HUES48 (cell line): ENCODE measurements at regions not wholly inside any gene's neighbourhood (a gene's known extent, or its start where the extent isn't known, plus 50 kb on each side); places are given as distances from the start of the nearest gene placed in this dataset.

Source experiments
- H3K27ac ChIP-seq: one replicate; pipeline ENCODE4 v1.7.0; 2013; ENCODE audit warnings: low read depth, low read length, inconsistent platforms
- H3K27me3 ChIP-seq: 2 replicates; pipeline ENCODE4 v1.6.1; 2013; ENCODE audit warnings: mild to moderate bottlenecking, low read length; ENCODE audit not compliant: control insufficient read depth, insufficient read depth
- H3K36me3 ChIP-seq: 2 replicates; pipeline ENCODE4 v1.6.1; 2013; ENCODE audit warnings: low read length; ENCODE audit not compliant: control insufficient read depth, insufficient read depth
- H3K4me1 ChIP-seq: 2 replicates; pipeline ENCODE4 v1.6.1; 2013; ENCODE audit warnings: mild to moderate bottlenecking, low read length; ENCODE audit not compliant: control insufficient read depth, insufficient read depth
- H3K4me3 ChIP-seq: 2 replicates; pipeline ENCODE4 v1.5.1; 2013; ENCODE audit warnings: mild to moderate bottlenecking, low read depth, low read length
- H3K9ac ChIP-seq: 2 replicates; pipeline ENCODE4 v1.6.1; 2013; ENCODE audit warnings: mild to moderate bottlenecking, low read depth, low read length, moderate library complexity
- H3K9me3 ChIP-seq: 2 replicates; pipeline ENCODE4 v1.6.1; 2013; ENCODE audit warnings: low read length; ENCODE audit not compliant: control insufficient read depth, insufficient read depth

DNA sequence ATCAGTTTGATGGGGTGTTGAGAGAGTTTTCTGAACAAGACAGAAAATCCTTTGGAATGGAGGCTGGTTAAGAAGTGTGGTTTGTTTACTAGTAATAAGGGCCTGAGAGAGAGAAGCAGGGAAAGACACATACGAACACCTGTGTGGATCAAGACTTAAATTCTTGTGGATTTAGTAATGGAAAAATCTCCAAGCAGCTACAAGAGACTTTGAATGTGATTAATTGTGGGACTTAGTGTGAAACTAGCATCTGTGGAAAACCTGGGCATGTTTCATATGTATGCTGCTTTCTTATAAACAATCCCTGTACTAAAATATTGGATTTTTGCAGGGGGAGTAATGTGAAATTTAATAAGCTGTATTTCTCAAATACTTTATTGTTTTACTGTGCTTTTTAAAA is 399.1 kb downstream of the SI start:
- no peaks in the 10 kb centered on the region for H3K4me1 ChIP-seq
- no peaks in the 10 kb centered on the region for H3K36me3 ChIP-seq
- H3K9me3 ChIP-seq: no peaks in the 10 kb centered on the region
- H3K27ac ChIP-seq: no peak overlapping the region
- no peak overlapping the region for H3K4me3 ChIP-seq
- H3K27me3 ChIP-seq: no peaks in the 10 kb centered on the region
- H3K9ac ChIP-seq: no peak overlapping the region

DNA sequence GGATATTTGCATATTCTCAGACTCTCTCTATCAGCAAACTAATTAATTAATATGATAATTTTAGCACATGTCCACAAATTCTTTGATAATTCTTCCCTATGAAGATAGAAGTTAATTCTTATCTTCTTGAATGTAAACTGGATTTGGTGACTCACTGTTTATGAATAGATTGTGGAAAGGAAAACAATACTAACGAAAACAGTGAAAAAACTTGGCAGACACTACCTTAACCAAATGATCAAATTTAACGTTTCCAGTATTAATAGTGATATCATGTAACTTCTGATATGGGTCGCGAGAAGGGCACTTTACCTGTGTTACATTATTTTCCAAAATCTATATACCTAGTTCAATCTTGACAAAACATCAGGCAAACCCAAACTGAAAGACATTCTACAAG is 401.0 kb downstream of the SI start:
- H3K36me3 ChIP-seq: no peaks in the 10 kb centered on the region
- no peaks in the 10 kb centered on the region for H3K9me3 ChIP-seq
- no peak overlapping the region for H3K4me3 ChIP-seq
- no peaks in the 10 kb centered on the region for H3K4me1 ChIP-seq
- no peak overlapping the region for H3K27ac ChIP-seq
- no peak overlapping the region for H3K9ac ChIP-seq
- H3K27me3 ChIP-seq: no peaks in the 10 kb centered on the region

DNA sequence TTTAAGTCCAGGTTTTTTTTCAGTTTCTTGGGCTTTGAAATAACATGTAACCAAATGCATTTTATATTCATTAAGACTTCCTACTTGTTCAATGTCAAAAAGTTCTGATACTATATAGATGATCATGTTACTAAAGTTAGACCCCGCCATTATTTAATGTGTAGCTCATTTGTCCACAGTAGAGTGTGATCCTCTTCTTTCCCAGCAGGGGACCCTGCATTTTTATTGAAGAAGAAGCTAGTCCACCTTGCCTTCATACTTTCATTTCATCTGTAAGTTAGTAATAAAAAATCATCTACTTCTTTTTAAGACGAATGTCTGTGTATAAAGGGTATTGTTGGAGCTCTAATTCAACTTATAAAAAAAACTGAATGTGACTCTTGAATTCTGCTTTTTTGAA is 404.6 kb downstream of the SI start:
- no peaks in the 10 kb centered on the region for H3K4me1 ChIP-seq
- H3K4me3 ChIP-seq: no peak overlapping the region
- H3K27me3 ChIP-seq: no peaks in the 10 kb centered on the region
- no peaks in the 10 kb centered on the region for H3K9me3 ChIP-seq
- no peaks in the 10 kb centered on the region for H3K36me3 ChIP-seq
- H3K27ac ChIP-seq: no peak overlapping the region
- no peak overlapping the region for H3K9ac ChIP-seq

DNA sequence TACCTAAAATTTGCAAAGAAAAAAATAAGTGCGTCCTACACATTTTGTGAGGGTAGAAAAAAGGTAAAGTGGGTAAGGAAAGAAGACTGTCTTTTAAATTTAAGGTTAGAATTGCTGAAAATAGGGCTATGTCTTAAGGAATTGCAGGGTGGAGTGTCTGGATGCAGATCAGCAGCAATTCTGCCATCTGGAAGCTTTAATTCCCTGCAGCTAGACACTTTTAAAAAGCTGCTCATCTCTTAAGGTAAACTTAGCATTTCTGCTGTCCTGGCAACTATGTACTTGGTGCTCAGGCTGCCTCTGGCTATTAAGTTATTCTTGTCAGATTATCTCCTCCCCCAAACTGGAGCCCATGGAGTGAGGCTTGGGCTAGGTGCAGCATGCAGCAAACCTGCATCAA is 420.2 kb downstream of the SI start:
- Histone ChIP-seq H3K36me3 (no peaks in the 10 kb centered on the region), H3K27me3 (no peaks in the 10 kb centered on the region), H3K9ac (no peak overlapping the region), H3K4me1 (no peaks in the 10 kb centered on the region), H3K27ac (no peak overlapping the region), H3K4me3 (no peak overlapping the region), H3K9me3 (no peaks in the 10 kb centered on the region)

DNA sequence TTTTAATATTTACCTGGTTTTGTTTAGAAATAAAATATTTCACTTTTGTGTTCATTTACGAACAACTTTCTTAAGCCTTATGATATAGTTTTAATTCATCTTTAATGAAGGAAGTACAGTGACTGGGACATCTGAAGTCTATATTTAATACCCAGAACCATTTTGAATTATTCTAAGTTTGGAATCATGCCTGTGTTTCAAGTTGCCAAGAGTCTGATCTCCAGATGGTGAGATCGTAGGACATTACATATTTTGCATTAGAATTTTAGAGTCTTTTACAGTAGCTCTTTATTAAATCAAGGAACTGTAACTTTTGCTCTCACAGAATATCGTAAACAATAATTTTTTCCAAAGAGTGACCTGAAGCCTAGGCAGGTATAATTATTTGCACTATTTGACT is 420.7 kb downstream of the SI start:
- H3K9me3 ChIP-seq: no peaks in the 10 kb centered on the region
- H3K27me3 ChIP-seq: no peaks in the 10 kb centered on the region
- no peaks in the 10 kb centered on the region for H3K4me1 ChIP-seq
- no peak overlapping the region for H3K27ac ChIP-seq
- H3K4me3 ChIP-seq: no peak overlapping the region
- no peaks in the 10 kb centered on the region for H3K36me3 ChIP-seq
- no peak overlapping the region for H3K9ac ChIP-seq

DNA sequence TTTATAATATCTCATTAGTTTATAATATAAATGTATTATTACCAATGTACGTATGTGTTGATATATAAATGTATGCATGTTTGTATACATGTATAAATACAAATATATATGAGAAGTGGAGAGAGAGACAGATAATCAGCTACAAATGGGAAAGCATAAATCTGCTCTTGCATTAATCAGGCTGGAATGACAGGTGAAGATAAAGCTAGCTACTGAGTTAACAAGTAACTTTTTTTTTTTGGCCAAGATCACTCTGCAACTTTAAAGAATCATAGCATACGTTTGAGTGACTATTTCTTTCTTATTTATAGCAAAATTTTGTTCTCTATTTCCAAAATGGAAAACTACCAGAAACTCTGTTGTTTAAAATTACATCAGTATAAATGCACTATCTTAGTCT is 422.8 kb downstream of the SI start:
- no peaks in the 10 kb centered on the region for H3K36me3 ChIP-seq
- H3K27ac ChIP-seq: no peak overlapping the region
- no peak overlapping the region for H3K9ac ChIP-seq
- no peaks in the 10 kb centered on the region for H3K9me3 ChIP-seq
- no peaks in the 10 kb centered on the region for H3K4me1 ChIP-seq
- H3K27me3 ChIP-seq: no peaks in the 10 kb centered on the region
- H3K4me3 ChIP-seq: no peak overlapping the region

DNA sequence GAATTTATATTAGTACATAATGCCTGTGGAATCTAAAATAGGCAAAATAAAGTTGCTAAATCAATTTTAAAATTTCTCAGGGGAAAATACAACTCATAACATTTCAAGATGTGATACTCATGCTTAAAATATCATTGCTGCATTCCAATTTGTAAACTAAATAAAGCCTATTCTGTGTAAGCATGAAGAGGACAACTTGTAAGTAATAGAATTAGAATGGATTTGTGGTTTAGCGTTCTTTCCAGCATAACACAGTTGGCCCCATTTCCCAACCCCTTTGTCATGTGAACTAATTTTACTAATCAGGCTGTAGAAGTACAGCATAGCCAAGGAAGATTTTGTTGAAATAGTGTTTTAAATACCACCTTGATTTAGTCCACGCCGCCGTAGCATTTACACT is 437.2 kb downstream of the SI start:
- Histone ChIP-seq H3K27ac (no peak overlapping the region), H3K27me3 (no peaks in the 10 kb centered on the region)

DNA sequence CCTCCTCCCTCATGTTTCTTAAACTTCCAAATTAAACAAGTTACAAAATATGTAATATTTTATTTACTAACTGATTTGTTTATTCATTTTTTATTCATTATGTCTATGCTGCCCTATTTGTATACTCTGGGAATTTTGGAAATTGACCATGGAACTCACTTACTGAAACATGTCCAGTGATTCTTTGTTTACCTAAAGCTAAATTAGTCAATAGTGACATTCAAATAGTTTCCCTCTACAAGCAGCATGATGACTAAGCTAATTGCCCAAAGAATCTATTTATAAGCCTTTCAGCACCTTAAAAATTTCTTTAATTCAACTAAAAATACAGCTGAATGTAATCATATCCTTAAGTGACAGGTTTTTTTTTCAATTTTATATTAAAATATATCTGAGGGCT is 437.7 kb downstream of the SI start:
- no peaks in the 10 kb centered on the region for H3K36me3 ChIP-seq
- H3K9ac ChIP-seq: no peak overlapping the region
- H3K27ac ChIP-seq: no peak overlapping the region

More for the DNA sequence above, 437.2 kb downstream of the SI start:
- Histone ChIP-seq H3K9me3 (no peaks in the 10 kb centered on the region), H3K36me3 (no peaks in the 10 kb centered on the region), H3K4me1 (peaks cover 6% of the 10 kb centered on the region; the same call in 1 of the 2 replicates), H3K9ac (no peak overlapping the region), H3K4me3 (no peak overlapping the region)

DNA sequence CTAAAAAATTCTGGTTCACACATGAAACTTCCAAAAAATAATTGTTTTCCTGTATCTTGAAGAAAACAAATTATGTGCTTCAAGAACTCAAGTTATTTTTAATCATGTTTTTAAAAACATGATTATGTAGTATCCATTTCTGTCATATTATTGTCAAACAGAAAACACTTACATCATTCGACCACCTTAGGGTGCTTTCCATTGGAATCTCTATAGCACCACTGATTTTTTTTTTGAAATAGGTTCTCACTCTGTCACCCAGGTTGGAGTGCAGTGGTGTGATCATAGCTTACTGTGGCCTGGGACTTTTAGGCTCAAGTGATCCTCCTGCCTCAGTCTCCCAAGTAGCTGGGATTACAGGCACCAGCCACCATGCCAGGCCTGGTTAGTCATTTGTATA is 457.3 kb downstream of the SI start:
- Histone ChIP-seq H3K9me3 (no peaks in the 10 kb centered on the region), H3K9ac (no peak overlapping the region), H3K27ac (no peak overlapping the region), H3K4me1 (no peaks in the 10 kb centered on the region), H3K4me3 (no peak overlapping the region), H3K36me3 (no peaks in the 10 kb centered on the region), H3K27me3 (no peaks in the 10 kb centered on the region)

More for the DNA sequence above, 437.7 kb downstream of the SI start:
- Histone ChIP-seq H3K4me1 (peaks cover 6% of the 10 kb centered on the region; the same call in 1 of the 2 replicates), H3K27me3 (no peaks in the 10 kb centered on the region), H3K9me3 (no peaks in the 10 kb centered on the region), H3K4me3 (no peak overlapping the region)

DNA sequence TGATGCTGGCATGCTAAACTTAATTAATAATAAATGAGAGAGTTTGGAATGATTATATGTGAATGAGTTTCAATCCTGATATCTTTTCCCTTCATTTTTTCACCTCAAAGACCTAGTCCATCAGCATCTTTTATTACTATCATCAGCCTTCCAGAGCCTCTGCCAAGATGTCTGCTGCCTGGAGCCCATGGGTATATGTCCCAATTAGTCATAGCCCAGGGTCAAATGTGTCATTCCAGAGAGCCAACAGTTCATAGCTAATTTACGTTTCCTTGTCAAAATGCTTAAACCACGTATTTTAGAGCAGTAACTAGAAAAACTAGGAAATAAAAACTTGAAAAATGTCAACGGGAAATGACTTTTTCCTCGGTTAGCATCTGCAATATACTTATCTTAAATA is 457.9 kb downstream of the SI start:
- Histone ChIP-seq H3K27me3 (no peaks in the 10 kb centered on the region), H3K36me3 (no peaks in the 10 kb centered on the region), H3K27ac (no peak overlapping the region), H3K9ac (no peak overlapping the region), H3K4me3 (no peak overlapping the region), H3K9me3 (no peaks in the 10 kb centered on the region), H3K4me1 (no peaks in the 10 kb centered on the region)

DNA sequence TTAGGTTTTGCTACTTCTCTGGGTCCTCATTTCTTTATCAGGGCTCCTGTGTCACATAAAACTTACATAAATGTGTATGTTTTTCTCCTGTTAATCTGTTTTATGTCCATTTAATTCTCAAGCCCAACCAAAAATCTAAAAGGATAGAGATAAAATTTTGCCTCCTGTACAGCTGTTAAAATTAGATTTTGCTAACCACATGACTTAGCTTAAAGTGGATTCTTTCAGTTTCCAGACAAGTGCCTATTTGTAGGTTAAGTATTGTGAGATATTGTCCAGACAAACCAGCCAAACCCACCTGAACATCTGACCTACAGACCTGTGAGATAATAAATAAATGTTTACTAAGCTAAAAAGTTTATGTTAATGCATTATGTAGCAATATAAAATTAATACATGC is 465.5 kb downstream of the SI start:
- Histone ChIP-seq H3K9ac (no peak overlapping the region), H3K27ac (no peak overlapping the region), H3K36me3 (no peaks in the 10 kb centered on the region), H3K4me1 (no peaks in the 10 kb centered on the region), H3K9me3 (no peaks in the 10 kb centered on the region), H3K4me3 (no peak overlapping the region), H3K27me3 (no peaks in the 10 kb centered on the region)
